Activated T-helper 17 cell treated with anti-CD3 and anti-CD28 coated beads, Interleukin-2, amount 50 U/mL, for 72 hours (primary cell): ENCODE measurements at regions not wholly inside any gene's neighbourhood (a gene's known extent, or its start where the extent isn't known, plus 50 kb on each side); places are given as distances from the start of the nearest gene placed in this dataset.

Experiments used
- ATAC-seq: fragments of 150-1000 bp; cut with Tn5 transposase; replicated peaks from 2 replicates; pipeline ENCODE4 v1.10.0; 2021; ENCODE audit warnings: mild to moderate bottlenecking, moderate library complexity
- H3K27ac Mint-ChIP-seq: one replicate; pipeline ENCODE4 v1.8.0; 2022; ENCODE audit warnings: mixed read lengths
- H3K27me3 Mint-ChIP-seq: one replicate; pipeline ENCODE4 v1.8.0; 2022; ENCODE audit warnings: mixed read lengths
- H3K36me3 Mint-ChIP-seq: one replicate; pipeline ENCODE4 v1.8.0; 2022; ENCODE audit warnings: low read depth, mild to moderate bottlenecking, mixed read lengths
- H3K4me1 Mint-ChIP-seq: one replicate; pipeline ENCODE4 v1.8.0; 2022; ENCODE audit warnings: mixed read lengths
- H3K4me3 Mint-ChIP-seq: one replicate; pipeline ENCODE4 v1.8.0; 2022; ENCODE audit warnings: mild to moderate bottlenecking, mixed read lengths
- H3K9me3 Mint-ChIP-seq: one replicate; pipeline ENCODE4 v1.8.0; 2022; ENCODE audit warnings: mixed read lengths

- ATAC-seq, result no peak
- no peak overlapping the region for H3K4me3 Mint-ChIP-seq
- H3K4me1 Mint-ChIP-seq, result no peaks in the 10 kb centered on the region
- H3K36me3 Mint-ChIP-seq, result no peaks in the 10 kb centered on the region
- peaks cover 3% of the 10 kb centered on the region for H3K9me3 Mint-ChIP-seq
- peaks cover 12% of the 10 kb centered on the region for H3K27me3 Mint-ChIP-seq
- no peak overlapping the region for H3K27ac Mint-ChIP-seq
Measured at GRCh38 chr12:66851134-66851533, 172.3 kb upstream of the GRIP1 start.

- ATAC-seq, result no peak
- Mint-ChIP-seq H3K36me3 (no peaks in the 10 kb centered on the region), H3K4me3 (no peak overlapping the region), H3K4me1 (no peaks in the 10 kb centered on the region), H3K27ac (no peak overlapping the region), H3K27me3 (peaks cover 12% of the 10 kb centered on the region), H3K9me3 (peaks cover 3% of the 10 kb centered on the region)
Measured at GRCh38 chr12:66852091-66852490, 173.2 kb upstream of the GRIP1 start.

DNA sequence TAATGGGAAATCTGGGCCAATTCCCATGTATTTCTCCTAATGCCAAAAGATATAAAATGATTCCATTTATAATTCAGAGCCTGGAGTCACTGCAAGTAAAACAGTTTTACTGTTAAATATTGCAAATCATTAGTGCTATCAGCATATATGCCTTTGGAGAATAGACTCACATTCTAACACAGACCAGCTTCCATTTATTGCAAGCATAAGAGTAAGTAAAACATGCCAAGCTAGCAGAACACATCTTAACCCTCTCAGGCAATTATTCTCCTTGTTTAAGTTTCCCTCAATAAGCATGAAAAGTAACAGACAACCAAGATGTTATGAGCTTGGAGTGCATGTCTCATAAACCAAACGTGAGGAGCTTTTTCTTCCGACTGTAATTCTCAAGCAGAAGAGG is 173.9 kb upstream of the GRIP1 start:
- Mint-ChIP-seq H3K4me3 (no peak overlapping the region), H3K9me3 (peaks cover 3% of the 10 kb centered on the region), H3K4me1 (no peaks in the 10 kb centered on the region), H3K27me3 (peaks cover 12% of the 10 kb centered on the region), H3K27ac (no peak overlapping the region), H3K36me3 (no peaks in the 10 kb centered on the region)
- no peak for ATAC-seq

DNA sequence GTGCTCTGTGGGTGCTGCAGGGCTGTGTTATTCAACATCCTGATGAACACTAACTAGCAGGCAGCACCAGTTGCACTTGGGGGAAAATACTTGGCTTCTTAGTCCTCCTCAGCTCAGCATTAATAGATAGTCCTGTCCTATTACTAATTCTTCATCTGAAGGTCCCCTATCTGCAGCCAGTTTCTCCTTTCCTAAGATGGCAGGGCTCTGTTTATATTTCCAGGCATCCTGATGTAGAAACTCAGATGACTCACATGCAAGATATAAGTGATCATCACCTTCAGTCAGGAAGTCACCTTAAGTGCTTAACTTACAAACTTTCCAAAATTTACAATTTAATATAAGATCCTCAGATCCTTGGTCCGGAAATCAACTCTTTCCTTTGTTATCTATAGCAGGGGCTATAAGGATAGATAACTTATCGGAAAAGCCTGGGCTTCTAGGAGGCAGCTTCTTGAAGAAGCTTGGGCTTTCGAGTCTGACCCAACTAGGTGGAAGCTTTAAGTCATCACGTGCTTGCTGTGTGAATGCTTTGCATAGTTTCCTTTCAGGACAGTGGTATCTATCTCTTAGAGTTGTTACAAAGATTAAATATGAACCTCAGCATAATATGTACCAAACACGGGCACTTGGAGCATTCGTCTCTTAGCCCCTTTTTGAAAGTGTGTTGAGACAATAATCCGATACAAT is 181.0 kb upstream of the GRIP1 start:
- no peak overlapping the region for H3K4me3 Mint-ChIP-seq
- ATAC-seq, result no peak
- peaks cover 3% of the 10 kb centered on the region for H3K27me3 Mint-ChIP-seq
- H3K36me3 Mint-ChIP-seq, result no peaks in the 10 kb centered on the region
- H3K9me3 Mint-ChIP-seq, result no peaks in the 10 kb centered on the region
- H3K4me1 Mint-ChIP-seq, result no peaks in the 10 kb centered on the region
- H3K27ac Mint-ChIP-seq, result no peak overlapping the region

- Mint-ChIP-seq H3K27me3 (peaks cover 3% of the 10 kb centered on the region), H3K4me3 (no peak overlapping the region)
Measured at GRCh38 chr12:66860752-66861750, 182.2 kb upstream of the GRIP1 start.

GRCh38 chr12:66862356-66862985 is 183.6 kb upstream of the GRIP1 start:
- peaks cover 3% of the 10 kb centered on the region for H3K27me3 Mint-ChIP-seq
- no peaks in the 10 kb centered on the region for H3K36me3 Mint-ChIP-seq
- ATAC-seq, result no peak
- H3K4me1 Mint-ChIP-seq, result no peaks in the 10 kb centered on the region
- no peaks in the 10 kb centered on the region for H3K9me3 Mint-ChIP-seq
- no peak overlapping the region for H3K27ac Mint-ChIP-seq
- H3K4me3 Mint-ChIP-seq, result no peak overlapping the region

More at GRCh38 chr12:66860752-66861750, 182.2 kb upstream of the GRIP1 start:
- no peaks in the 10 kb centered on the region for H3K9me3 Mint-ChIP-seq
- no peak overlapping the region for H3K27ac Mint-ChIP-seq
- no peak for ATAC-seq
- H3K36me3 Mint-ChIP-seq, result no peaks in the 10 kb centered on the region
- H3K4me1 Mint-ChIP-seq, result no peaks in the 10 kb centered on the region

DNA sequence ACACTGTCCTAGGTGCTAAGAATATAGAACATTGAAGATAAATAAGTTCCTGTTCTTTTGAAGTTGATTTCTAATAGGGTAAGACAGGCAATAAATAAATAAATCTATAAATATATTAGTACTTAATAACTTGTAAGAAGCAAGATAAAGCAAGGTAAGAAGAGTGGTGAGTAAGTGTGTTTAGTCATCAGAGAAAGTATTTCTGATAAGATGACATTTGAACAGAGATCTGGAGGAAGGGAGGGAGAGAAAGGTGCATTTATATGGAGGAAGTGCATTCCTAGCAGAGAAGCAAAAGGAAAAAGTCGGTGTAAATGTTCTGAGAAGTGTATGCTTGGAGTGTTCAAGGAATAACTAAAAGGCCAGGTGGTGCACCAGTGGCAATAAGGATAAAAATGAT is 184.4 kb upstream of the GRIP1 start:
- no peak for ATAC-seq
- H3K9me3 Mint-ChIP-seq, result no peaks in the 10 kb centered on the region

DNA sequence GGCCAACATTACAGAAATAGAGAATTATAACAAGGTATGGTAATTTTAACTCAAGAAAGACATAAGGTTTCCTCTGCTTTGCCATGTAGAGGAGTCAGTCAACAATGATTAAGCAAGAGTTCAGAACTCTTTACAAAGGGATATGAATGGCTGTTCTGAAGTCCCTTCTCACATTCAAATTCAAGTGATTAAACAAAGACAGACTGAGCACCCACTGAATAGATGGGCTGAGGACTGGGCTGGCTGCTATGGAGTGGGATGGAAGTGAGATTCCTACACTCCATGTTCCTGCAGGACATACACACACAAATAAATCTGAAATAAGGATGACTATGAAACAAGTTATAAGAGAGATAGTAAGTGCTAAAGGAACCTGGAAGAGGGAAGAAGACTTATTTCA is 199.0 kb upstream of the GRIP1 start:
- peaks cover 17% of the 10 kb centered on the region for H3K27me3 Mint-ChIP-seq
- H3K9me3 Mint-ChIP-seq, result no peaks in the 10 kb centered on the region
- no peak overlapping the region for H3K4me3 Mint-ChIP-seq
- ATAC-seq, result no peak
- no peaks in the 10 kb centered on the region for H3K36me3 Mint-ChIP-seq
- H3K4me1 Mint-ChIP-seq, result no peaks in the 10 kb centered on the region
- H3K27ac Mint-ChIP-seq, result no peak overlapping the region

More for the DNA sequence above, 184.4 kb upstream of the GRIP1 start:
- Mint-ChIP-seq H3K4me3 (no peak overlapping the region), H3K4me1 (no peaks in the 10 kb centered on the region), H3K27ac (no peak overlapping the region), H3K36me3 (no peaks in the 10 kb centered on the region), H3K27me3 (peaks cover 7% of the 10 kb centered on the region)

DNA sequence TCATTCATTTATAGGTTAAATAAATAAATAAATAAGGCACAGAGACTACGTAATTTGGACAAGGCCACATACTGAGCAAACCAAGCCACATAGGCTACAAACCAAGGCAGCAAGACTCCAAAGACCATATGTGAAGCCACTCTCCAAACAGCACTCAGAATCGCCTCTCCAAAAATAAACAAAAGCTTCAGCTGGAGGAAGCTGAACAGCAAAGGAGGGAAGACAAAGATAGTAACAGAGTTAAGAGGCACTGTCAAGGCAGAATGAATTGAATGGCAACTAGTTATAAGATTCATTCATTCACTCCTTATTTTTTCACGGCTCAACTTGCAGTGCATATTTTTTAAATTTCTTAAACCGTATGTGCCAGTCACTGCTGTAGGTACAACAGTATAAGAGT is 200.5 kb upstream of the GRIP1 start:
- peaks cover 20% of the 10 kb centered on the region for H3K27me3 Mint-ChIP-seq
- no peaks in the 10 kb centered on the region for H3K36me3 Mint-ChIP-seq
- no peak overlapping the region for H3K27ac Mint-ChIP-seq
- no peaks in the 10 kb centered on the region for H3K4me1 Mint-ChIP-seq
- no peak overlapping the region for H3K4me3 Mint-ChIP-seq
- no peak for ATAC-seq
- H3K9me3 Mint-ChIP-seq, result no peaks in the 10 kb centered on the region

GRCh38 chr12:66881386-66881785 is 202.5 kb upstream of the GRIP1 start:
- no peaks in the 10 kb centered on the region for H3K36me3 Mint-ChIP-seq
- no peaks in the 10 kb centered on the region for H3K9me3 Mint-ChIP-seq
- H3K27me3 Mint-ChIP-seq, result peaks cover 20% of the 10 kb centered on the region
- ATAC-seq, result no peak
- no peak overlapping the region for H3K4me3 Mint-ChIP-seq
- H3K27ac Mint-ChIP-seq, result no peak overlapping the region
- H3K4me1 Mint-ChIP-seq, result no peaks in the 10 kb centered on the region

- Mint-ChIP-seq H3K27ac (no peak overlapping the region), H3K4me1 (no peaks in the 10 kb centered on the region), H3K9me3 (no peaks in the 10 kb centered on the region), H3K27me3 (peaks cover 10% of the 10 kb centered on the region), H3K36me3 (no peaks in the 10 kb centered on the region), H3K4me3 (no peak overlapping the region)
- no peak for ATAC-seq
Measured at GRCh38 chr12:66884091-66884490, 205.2 kb upstream of the GRIP1 start.

GRCh38 chr12:66885115-66885875 is 206.4 kb upstream of the GRIP1 start:
- Mint-ChIP-seq H3K36me3 (no peaks in the 10 kb centered on the region), H3K4me3 (no peak overlapping the region), H3K27ac (no peak overlapping the region), H3K4me1 (no peaks in the 10 kb centered on the region), H3K27me3 (peaks cover 5% of the 10 kb centered on the region), H3K9me3 (no peaks in the 10 kb centered on the region)
- ATAC-seq, result no peak

DNA sequence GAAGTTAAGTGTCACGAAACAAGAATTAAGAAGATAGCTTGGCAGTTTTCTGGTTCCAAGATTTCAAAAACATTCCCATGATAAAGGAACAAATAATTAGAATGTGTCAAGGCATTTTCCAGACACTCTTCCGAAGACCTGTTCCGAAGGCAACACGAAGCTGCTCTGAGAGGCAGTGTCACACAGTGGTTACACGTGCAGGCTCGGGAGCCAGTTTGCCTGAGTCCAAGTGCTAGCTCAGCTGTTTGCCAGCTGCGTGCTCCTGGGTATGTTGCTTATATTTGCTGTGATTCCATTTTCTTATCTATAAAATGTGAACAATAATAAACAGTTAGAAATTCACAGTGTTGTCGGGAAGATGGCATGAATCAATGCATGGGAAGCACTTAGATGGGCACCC is 217.9 kb upstream of the GRIP1 start:
- ATAC-seq, result no peak
- Mint-ChIP-seq H3K4me3 (no peak overlapping the region), H3K27me3 (peaks cover 6% of the 10 kb centered on the region), H3K36me3 (no peaks in the 10 kb centered on the region), H3K4me1 (no peaks in the 10 kb centered on the region), H3K27ac (no peak overlapping the region), H3K9me3 (peaks cover 3% of the 10 kb centered on the region)
